PC-9 (cell line): ENCODE measurements at regions not wholly inside any gene's neighbourhood (a gene's known extent, or its start where the extent isn't known, plus 50 kb on each side); places are given as distances from the start of the nearest gene placed in this dataset.

ENCODE experiments used
- CTCF ChIP-seq: fragments of 200-600 bp; sonication (generic); conservative IDR thresholded peaks from 2 replicates; pipeline ENCODE4 v1.6.1; 2017; ENCODE audit warnings: mixed run types, antibody characterized with exemption, mild to moderate bottlenecking, moderate library complexity
- EZH2 ChIP-seq: fragments of 200-600 bp; sonication (generic); IDR thresholded peaks from 2 replicates; pipeline ENCODE4 v1.8.0; 2017; ENCODE audit warnings: antibody characterized with exemption, low read depth

- TF ChIP-seq CTCF (no peak), EZH2 (no peak)
These were observed 128.0 kb downstream of the ELAPOR2 start for GRCh38 chr7:86931439-86931838.
